IPS DF 6.9 (cell line): ENCODE measurements at regions not wholly inside any gene's neighbourhood (a gene's known extent, or its start where the extent isn't known, plus 50 kb on each side); places are given as distances from the start of the nearest gene placed in this dataset.
"Not testable (repeated sequence)": the region's sequence is repeated elsewhere in the genome, so short reads cannot be mapped to it uniquely, and the experiment has no call there.

Experiments
- DNase-seq: peaks from one replicate; pipeline ENCODE4 v3.0.0-alpha.2; 2013; ENCODE audit warnings: low read depth, low spot score
- H3K27ac ChIP-seq: one replicate; pipeline ENCODE4 v1.5.1; 2013; ENCODE audit warnings: low read length, control low read depth
- H3K27me3 ChIP-seq: 2 replicates; pipeline ENCODE4 v1.6.1; 2013; ENCODE audit warnings: mild to moderate bottlenecking, low read length; ENCODE audit not compliant: control insufficient read depth, insufficient read depth
- H3K36me3 ChIP-seq: 2 replicates; pipeline ENCODE4 v1.6.1; 2013; ENCODE audit warnings: low read length; ENCODE audit not compliant: control insufficient read depth, insufficient read depth
- H3K4me1 ChIP-seq: 2 replicates; pipeline ENCODE4 v1.6.1; 2013; ENCODE audit warnings: low read length; ENCODE audit not compliant: control insufficient read depth, insufficient read depth
- H3K4me3 ChIP-seq: 2 replicates; pipeline ENCODE4 v1.5.1; 2013; ENCODE audit warnings: mild to moderate bottlenecking, low read length
- H3K9me3 ChIP-seq: 2 replicates; pipeline ENCODE4 v1.6.1; 2013; ENCODE audit warnings: low read length, inconsistent platforms; ENCODE audit not compliant: control insufficient read depth, insufficient read depth
- WGBS: extraction: QIAGEN DNeasy Blood & Tissue Kit; methylation state at CpG from one replicate; pipeline ENCODE4 v1.1.7; 2013; ENCODE audit warnings: mixed read lengths, missing lambda C conversion rate; ENCODE audit not compliant: insufficient read length, insufficient coverage; 5-methylcytosine and 5-hydroxymethylcytosine counted together

GRCh38 chr2:18975506-18976167 lies 382.8 kb downstream of the OSR1 start:
- Histone ChIP-seq H3K9me3 (no peaks in the 10 kb centered on the region), H3K4me3 (no peak overlapping the region), H3K4me1 (no peaks in the 10 kb centered on the region; the same call in 1 of the 2 replicates), H3K27me3 (no peaks in the 10 kb centered on the region), H3K27ac (no peak overlapping the region), H3K36me3 (no peaks in the 10 kb centered on the region)
- WGBS = no CpG with 5 or more reads among the region's 9 CpGs
- DNase-seq = no peak

GRCh38 chr2:18971628-18972027 lies 382.3 kb upstream of the NT5C1B start:
- no peak for DNase-seq
- Histone ChIP-seq H3K4me1 (no peaks in the 10 kb centered on the region), H3K36me3 (no peaks in the 10 kb centered on the region), H3K27ac (no peak overlapping the region), H3K4me3 (no peak overlapping the region), H3K9me3 (no peaks in the 10 kb centered on the region), H3K27me3 (no peaks in the 10 kb centered on the region)

- Histone ChIP-seq H3K36me3 (no peaks in the 10 kb centered on the region), H3K27ac (no peak overlapping the region), H3K4me1 (no peaks in the 10 kb centered on the region), H3K27me3 (no peaks in the 10 kb centered on the region), H3K9me3 (no peaks in the 10 kb centered on the region), H3K4me3 (no peak overlapping the region)
- no CpG with 5 or more reads among the region's 3 CpGs for WGBS
- DNase-seq = no peak
Observed at GRCh38 chr2:18971069-18971378, 381.7 kb upstream of the NT5C1B start.

GRCh38 chr2:18966131-18966530 lies 376.8 kb upstream of the NT5C1B start:
- Histone ChIP-seq H3K9me3 (no peaks in the 10 kb centered on the region), H3K36me3 (no peaks in the 10 kb centered on the region), H3K4me3 (no peak overlapping the region), H3K4me1 (no peaks in the 10 kb centered on the region), H3K27me3 (no peaks in the 10 kb centered on the region), H3K27ac (no peak overlapping the region)
- no CpG with 5 or more reads among the region's 1 CpG for WGBS
- DNase-seq = no peak

GRCh38 chr2:18963739-18964256 lies 374.4 kb upstream of the NT5C1B start:
- DNase-seq, H3K27me3 ChIP-seq, H3K36me3 ChIP-seq, H3K4me1 ChIP-seq, H3K9me3 ChIP-seq, H3K27ac ChIP-seq, H3K4me3 ChIP-seq: not testable (repeated sequence)
- no CpG with 5 or more reads among the region's 3 CpGs for WGBS

- no CpG with 5 or more reads among the region's 14 CpGs for WGBS
Observed at GRCh38 chr2:18961991-18962421, 372.6 kb upstream of the NT5C1B start.

GRCh38 chr2:18959952-18960717 lies 370.8 kb upstream of the NT5C1B start:
- DNase-seq = no peak

More at GRCh38 chr2:18961991-18962421, 372.6 kb upstream of the NT5C1B start:
- Histone ChIP-seq H3K27me3 (no peaks in the 10 kb centered on the region), H3K27ac (no peak overlapping the region), H3K9me3 (no peaks in the 10 kb centered on the region), H3K36me3 (no peaks in the 10 kb centered on the region), H3K4me3 (no peak overlapping the region), H3K4me1 (no peaks in the 10 kb centered on the region)
- DNase-seq = no peak

GRCh38 chr2:18959200-18959599 lies 369.8 kb upstream of the NT5C1B start:
- Histone ChIP-seq H3K9me3 (no peaks in the 10 kb centered on the region), H3K4me1 (no peaks in the 10 kb centered on the region), H3K27me3 (no peaks in the 10 kb centered on the region), H3K4me3 (no peak overlapping the region), H3K36me3 (no peaks in the 10 kb centered on the region), H3K27ac (no peak overlapping the region)
- no peak for DNase-seq
- WGBS = no CpG with 5 or more reads among the region's 1 CpG

More at GRCh38 chr2:18959952-18960717, 370.8 kb upstream of the NT5C1B start:
- H3K9me3 ChIP-seq = no peaks in the 10 kb centered on the region
- no peaks in the 10 kb centered on the region for H3K4me1 ChIP-seq
- no peak overlapping the region for H3K27ac ChIP-seq
- H3K36me3 ChIP-seq = no peaks in the 10 kb centered on the region
- H3K27me3 ChIP-seq = no peaks in the 10 kb centered on the region
- no peak overlapping the region for H3K4me3 ChIP-seq

GRCh38 chr2:18957909-18958308 lies 368.5 kb upstream of the NT5C1B start:
- no CpG with 5 or more reads among the region's 1 CpG for WGBS
- Histone ChIP-seq H3K9me3 (no peaks in the 10 kb centered on the region), H3K4me3 (no peak overlapping the region), H3K27ac (no peak overlapping the region), H3K36me3 (no peaks in the 10 kb centered on the region), H3K27me3 (no peaks in the 10 kb centered on the region), H3K4me1 (no peaks in the 10 kb centered on the region)
- DNase-seq = no peak

- WGBS = no CpG with 5 or more reads among the region's 5 CpGs
- DNase-seq = no peak
- H3K27me3 ChIP-seq = no peaks in the 10 kb centered on the region
- H3K27ac ChIP-seq = no peak overlapping the region
- H3K4me3 ChIP-seq = no peak overlapping the region
- H3K4me1 ChIP-seq = no peaks in the 10 kb centered on the region
- H3K36me3 ChIP-seq = no peaks in the 10 kb centered on the region
- no peaks in the 10 kb centered on the region for H3K9me3 ChIP-seq
Observed at GRCh38 chr2:18950361-18950851, 361.0 kb upstream of the NT5C1B start.
